GM19351 (cell line): ENCODE measurements at regions not wholly inside any gene's neighbourhood (a gene's known extent, or its start where the extent isn't known, plus 50 kb on each side); places are given as distances from the start of the nearest gene placed in this dataset.
A peak's percentile ranks its signal among the peaks of the same experiment; 100 is the strongest.
"Not testable (repeated sequence)": the region's sequence is repeated elsewhere in the genome, so short reads cannot be mapped to it uniquely, and the experiment has no call there.

Source experiments
- ATAC-seq: cut with Tn5 transposase; IDR thresholded peaks from one replicate; pipeline ENCODE4 v1.9.1; 2021; ENCODE audit warnings: mild to moderate bottlenecking, moderate library complexity; ENCODE audit not compliant: unreplicated experiment

GRCh38 chr11:57047610-57048009, 58.9 kb downstream of the OR5AK2 start:
- no peak for ATAC-seq

- ATAC-seq = no peak
Measured at GRCh38 chr11:57049749-57050148, 61.0 kb downstream of the OR5AK2 start.

GRCh38 chr11:57054817-57055216, 66.1 kb downstream of the OR5AK2 start:
- no peak for ATAC-seq

GRCh38 chr11:57055744-57056143, 67.0 kb downstream of the OR5AK2 start:
- ATAC-seq = no peak

- no peak for ATAC-seq
Measured at GRCh38 chr11:57056735-57057134, 68.0 kb downstream of the OR5AK2 start.

- no peak for ATAC-seq
Measured at GRCh38 chr11:57057561-57057960, 68.8 kb downstream of the OR5AK2 start.

- ATAC-seq = not testable (repeated sequence)
Measured at GRCh38 chr11:57062957-57063356, 74.2 kb downstream of the OR5AK2 start.

GRCh38 chr11:57069942-57070341, 81.2 kb downstream of the OR5AK2 start:
- ATAC-seq = no peak

GRCh38 chr11:57071829-57072228, 83.1 kb downstream of the OR5AK2 start:
- no peak for ATAC-seq

GRCh38 chr11:57072640-57073039, 83.9 kb downstream of the OR5AK2 start:
- ATAC-seq = no peak

- no peak for ATAC-seq
Measured at GRCh38 chr11:57073128-57073527, 84.4 kb downstream of the OR5AK2 start.

- ATAC-seq = no peak
Measured at GRCh38 chr11:57081356-57081755, 92.6 kb downstream of the OR5AK2 start.

- no peak for ATAC-seq
Measured at GRCh38 chr11:57082125-57082524, 93.4 kb downstream of the OR5AK2 start.

GRCh38 chr11:57083641-57084385, 95.1 kb downstream of the OR5AK2 start:
- no peak for ATAC-seq

- no peak for ATAC-seq
Measured at GRCh38 chr11:57085611-57086010, 96.1 kb upstream of the LRRC55 start.

GRCh38 chr11:57087991-57088390, 93.8 kb upstream of the LRRC55 start:
- ATAC-seq = no peak

- no peak for ATAC-seq
Measured at GRCh38 chr11:57092028-57092698, 89.6 kb upstream of the LRRC55 start.

GRCh38 chr11:57094181-57094935, 87.4 kb upstream of the LRRC55 start:
- ATAC-seq = no peak

GRCh38 chr11:57095417-57095816, 86.3 kb upstream of the LRRC55 start:
- ATAC-seq = peak; percentile 80

GRCh38 chr11:57095896-57096295, 85.9 kb upstream of the LRRC55 start:
- ATAC-seq = no peak

GRCh38 chr11:57097149-57097548, 84.6 kb upstream of the LRRC55 start:
- ATAC-seq = no peak

GRCh38 chr11:57098191-57098590, 83.6 kb upstream of the LRRC55 start:
- ATAC-seq = no peak
